Gastrocnemius medialis (tissue), 4 donors: ENCODE measurements at regions not wholly inside any gene's neighbourhood (a gene's known extent, or its start where the extent isn't known, plus 50 kb on each side); places are given as distances from the start of the nearest gene placed in this dataset.

Experiments
- CTCF ChIP-seq, 5 experiments: fragments of 450-650 bp in 3 of 5; fragments of 200-600 bp in 2 of 5; sonication (generic) in 2 of 5; IDR thresholded peaks in 4 of 5; conservative IDR thresholded peaks in 1 of 5; 1 replicate in 4 of 5; 2 replicates in 1 of 5; pipeline ENCODE4 v1.5.1; 2016 to 2019; ENCODE audit warnings: antibody characterized with exemption in 5 of 5, mild to moderate bottlenecking in 3 of 5, moderate library complexity in 3 of 5
- POLR2A ChIP-seq, 2 donors: fragments of 450-650 bp; IDR thresholded peaks; one replicate each; pipeline ENCODE4 v1.6.1; 2017; ENCODE audit warnings: antibody characterized with exemption in 2 of 2, mild to moderate bottlenecking in 2 of 2, moderate library complexity in 2 of 2

GRCh38 chr4:176981551-176981950 is 188.8 kb upstream of the VEGFC start:
- TF ChIP-seq CTCF (IDR thresholded peaks at IDR 0.05 in 4 of 5, conservative IDR thresholded peaks at IDR 0.05 in 1 of 5) = no peak
- TF ChIP-seq POLR2A (IDR thresholded peaks at IDR 0.05) = no peak
